Right renal pelvis (tissue), 4 donors: ENCODE measurements at regions not wholly inside any gene's neighbourhood (a gene's known extent, or its start where the extent isn't known, plus 50 kb on each side); places are given as distances from the start of the nearest gene placed in this dataset.
"Not testable (repeated sequence)": the region's sequence is repeated elsewhere in the genome, so short reads cannot be mapped to it uniquely, and the experiment has no call there.

Experiments used
- DNase-seq, 4 donors: peaks; one replicate each; pipeline ENCODE4 v3.0.0-alpha.2; 2013; ENCODE audit warnings: low read depth in 4 of 4, low spot score in 3 of 4, missing footprints in 1 of 4

DNA sequence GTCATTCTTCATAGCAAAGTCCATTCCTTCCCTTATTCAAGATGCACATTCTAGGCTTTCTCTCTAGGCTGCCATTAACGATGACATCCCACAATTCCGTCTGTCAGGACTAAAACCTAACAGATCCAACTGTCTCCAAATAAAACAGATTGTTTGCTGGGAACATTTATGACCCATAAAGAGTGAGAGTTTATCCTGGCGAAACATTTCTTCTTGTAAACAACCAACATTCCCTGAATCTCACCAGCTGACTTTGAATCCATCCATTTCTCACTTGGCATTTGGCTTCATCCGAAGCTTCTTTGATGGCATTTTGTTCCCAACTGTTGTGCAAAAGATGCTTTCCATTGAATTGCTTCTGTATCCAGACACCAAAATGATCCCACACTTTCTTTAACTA is 93.1 kb downstream of the OLIG3 start:
- no peak for DNase-seq

DNA sequence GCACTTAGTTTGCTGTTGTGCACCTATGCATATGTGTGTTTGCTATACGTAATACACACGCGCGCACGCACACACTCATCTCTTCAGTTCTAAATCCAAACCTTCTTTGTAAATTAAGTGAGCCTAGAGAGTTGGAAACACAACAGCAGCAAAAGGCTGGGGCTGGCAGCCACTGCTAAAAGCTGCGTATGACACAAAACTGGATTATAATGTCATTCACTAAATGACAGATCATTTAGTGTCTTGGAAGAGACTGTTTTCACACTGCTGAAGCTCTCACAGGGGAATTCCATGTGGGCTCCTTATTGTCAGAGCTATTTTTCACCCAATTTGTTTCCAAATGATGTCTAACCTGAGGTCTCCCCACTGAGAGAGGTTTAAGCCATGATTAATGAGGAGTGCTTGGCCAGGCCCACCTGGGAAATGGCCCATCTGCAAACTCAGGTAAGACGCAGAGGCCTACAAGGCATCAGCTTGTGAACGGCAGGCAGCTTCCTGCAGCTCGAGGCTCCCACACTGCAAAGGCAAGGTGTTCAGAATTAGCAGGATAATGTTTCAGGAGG is 94.2 kb downstream of the OLIG3 start:
- DNase-seq: no peak

DNA sequence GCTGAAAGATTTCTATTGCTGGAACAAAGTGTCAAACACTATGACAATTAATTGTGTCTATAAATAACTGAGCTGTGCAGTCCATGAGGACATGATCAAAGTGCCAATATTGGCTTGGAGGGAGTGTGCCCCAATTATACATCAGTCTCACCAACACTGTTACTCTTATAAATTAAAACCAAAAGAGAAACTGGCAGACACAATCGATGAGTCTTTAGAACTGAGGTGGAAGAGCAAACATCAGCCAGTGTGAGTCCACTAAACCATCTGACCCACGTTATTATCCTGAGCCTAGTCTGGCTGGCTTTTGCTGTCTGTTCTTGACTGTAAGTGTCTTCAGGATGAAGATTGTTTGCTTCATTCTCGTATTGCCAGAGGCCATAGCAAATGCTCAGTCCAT is 98.9 kb downstream of the OLIG3 start:
- DNase-seq: no peak

DNA sequence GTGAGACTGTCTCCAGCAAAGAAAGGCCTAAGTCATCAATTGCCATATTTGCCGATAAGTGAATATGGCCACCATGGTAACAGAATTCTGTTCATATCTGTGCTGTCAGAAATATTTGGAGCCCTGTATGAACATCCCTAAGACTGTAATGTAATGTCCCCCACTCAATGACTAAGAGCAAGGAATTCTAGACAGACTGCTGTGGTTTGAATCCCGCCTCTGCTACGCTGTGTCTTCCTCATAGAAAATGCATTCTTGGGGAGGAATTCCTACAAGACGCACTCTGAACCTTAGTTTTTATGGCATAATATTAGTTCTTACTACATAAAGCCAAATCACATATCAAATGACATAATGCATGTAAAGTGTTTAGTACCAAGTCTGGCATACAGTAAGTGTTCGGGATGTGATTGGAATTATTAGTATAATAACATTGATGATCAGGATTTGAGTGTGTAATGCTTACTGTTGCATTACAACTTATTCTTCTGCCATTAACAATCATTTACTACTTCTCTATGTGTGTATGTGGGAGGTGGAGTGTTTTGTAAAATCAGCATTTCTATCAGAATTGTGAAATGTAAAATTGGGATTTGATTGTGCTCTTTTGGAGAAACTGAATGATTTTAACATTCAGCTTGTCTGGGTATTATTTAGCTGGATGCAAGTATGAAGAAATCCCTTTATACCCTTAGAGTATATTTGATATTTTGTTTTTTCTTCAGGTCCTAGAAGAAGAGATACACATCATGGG is 103.0 kb downstream of the OLIG3 start:
- DNase-seq: no peak

DNA sequence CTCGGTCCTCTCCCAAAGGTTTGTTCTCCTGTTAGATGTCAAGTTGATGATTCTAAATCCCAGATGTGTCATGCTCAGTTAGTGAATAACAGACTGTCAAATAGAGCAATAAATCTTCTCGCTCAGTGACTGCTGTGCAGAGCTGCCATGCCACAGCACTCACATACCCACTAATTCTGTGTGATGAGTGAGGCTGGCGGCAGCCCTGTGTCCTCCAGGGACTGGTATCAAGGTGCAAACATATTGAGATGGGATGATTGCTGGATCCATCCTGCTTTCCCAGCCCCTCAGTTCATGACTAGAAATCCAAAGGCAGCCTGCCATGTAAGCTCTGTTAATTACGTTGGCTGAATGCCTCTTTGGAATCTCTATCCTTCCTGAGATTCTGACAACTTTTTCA is 103.9 kb downstream of the OLIG3 start:
- DNase-seq: no peak

DNA sequence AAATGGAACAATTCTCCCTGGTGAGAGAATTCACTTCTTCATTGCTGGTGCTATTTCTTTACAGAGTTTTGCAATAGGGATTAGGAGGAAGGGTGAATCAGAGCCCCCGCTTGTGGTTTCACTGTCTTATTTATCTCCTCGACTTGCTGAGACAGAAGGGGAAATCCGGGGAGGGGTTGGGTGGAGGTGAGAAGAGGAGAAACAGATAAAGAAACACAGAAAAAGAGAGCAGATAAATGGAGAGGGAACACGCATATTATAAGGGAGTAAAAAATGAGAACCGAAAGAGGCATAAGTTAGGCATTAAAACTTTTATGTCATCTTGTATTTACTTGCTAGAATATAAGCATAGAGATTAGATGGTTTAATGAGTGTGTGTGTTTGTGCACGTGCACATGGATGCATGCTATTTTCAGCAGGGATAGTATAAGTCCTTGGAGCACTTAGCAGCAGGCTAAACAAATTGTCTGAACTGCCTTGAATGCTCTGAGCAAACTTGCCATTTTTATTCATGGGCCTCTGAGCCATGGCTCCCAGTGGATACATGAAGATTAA is 105.0 kb downstream of the OLIG3 start:
- no peak for DNase-seq

DNA sequence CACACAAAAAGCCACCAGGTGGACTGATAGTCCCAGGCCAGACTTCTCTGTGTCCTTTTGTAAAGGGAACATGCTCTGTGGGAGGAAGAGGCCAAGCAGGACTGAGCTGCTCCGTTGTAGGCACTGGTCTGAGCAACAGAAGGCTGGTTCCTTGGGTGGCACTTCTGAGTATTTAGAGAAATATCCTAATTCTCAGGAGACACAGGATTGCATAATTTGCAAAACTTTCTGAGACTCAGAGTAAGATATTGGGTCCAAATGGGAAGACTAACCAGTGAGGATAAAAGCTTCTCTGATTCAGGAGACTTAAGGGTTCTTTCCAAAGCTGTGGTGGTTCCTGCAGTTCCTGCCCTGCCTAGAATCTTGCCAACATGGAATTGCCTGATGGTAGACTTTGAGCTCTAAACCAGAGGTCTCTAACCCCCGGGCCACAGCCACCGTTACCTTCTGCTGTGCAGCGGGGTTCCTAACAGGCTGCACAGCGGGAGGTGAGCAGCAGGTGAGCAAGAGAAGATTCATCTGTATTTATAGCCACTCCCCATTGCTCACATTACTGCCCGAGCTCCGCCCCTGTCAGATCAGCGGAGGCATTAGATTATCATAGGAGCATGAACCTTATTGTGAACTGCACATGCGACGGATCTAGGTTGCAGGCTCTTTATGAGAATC is 107.0 kb downstream of the OLIG3 start:
- DNase-seq: no peak

DNA sequence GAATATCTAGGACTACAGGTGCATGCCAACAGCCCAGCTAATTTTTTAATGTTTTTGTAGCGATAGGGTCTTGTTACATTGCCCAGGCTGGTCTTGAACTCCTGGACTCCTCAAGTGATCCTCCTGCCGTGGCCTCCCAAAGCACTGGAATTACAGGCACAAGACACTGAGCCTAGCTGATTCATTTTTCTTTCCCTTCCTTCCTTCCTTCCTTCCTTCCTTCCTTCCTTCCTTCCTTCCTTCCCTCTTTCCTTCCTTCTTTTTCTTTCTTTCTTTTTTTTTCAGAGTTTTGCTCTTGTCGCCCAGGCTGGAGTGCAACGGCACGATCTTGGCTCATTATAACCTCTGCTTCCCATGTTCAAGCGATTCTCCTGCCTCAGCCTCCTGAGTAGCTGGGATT is 110.9 kb downstream of the OLIG3 start:
- DNase-seq: not testable (repeated sequence)

DNA sequence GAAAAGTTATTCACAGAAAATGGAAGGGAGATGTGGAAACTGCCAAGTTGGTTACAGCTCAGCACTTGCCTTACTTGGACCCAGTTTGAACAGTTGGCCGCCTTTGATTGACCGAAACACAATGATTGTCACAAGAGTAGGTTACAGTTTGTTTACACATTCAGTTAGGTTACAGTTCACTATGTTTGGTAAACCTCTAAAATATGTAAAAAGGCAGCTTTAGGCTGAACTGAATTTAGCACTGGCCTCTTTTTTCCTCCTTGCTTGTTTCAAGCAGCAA is 116.2 kb downstream of the OLIG3 start:
- no peak for DNase-seq

DNA sequence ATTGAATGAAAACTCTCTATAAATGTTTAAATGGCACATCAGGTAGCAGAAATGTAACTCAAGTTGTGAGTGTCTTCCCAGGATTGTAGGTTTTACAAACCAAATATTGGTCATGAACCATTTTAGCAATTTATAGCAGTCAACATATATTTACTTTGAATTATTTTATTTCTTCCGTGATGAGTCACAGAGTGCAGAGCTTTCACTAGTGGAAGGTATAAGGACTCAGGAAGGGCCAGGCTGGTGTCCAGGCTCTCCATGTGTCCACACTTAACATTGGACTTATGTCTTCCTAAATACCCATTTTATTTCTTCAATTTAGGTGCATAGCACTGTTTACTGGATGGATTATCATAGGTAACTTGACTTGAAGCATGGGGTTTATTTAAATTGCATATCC is 120.9 kb downstream of the OLIG3 start:
- no peak for DNase-seq

DNA sequence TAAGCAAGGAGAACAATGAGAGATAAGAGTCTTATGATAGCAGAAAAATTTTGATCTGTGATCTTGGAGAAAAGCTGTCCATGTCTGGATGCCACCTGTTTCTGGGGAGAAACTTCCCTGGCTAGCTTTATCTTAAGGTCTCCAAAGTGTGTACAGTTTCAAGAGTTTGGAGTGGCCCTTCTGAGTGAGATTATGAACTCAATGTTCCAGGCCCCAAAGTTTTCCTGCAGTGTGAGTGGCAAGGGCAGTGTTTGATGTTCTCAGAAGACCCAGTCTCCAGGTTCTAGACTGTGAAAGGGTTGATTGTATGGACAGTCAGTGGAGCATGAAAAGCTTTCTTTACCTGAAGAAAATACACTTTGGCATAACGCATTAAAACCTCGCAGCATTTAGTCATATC is 121.7 kb downstream of the OLIG3 start:
- DNase-seq: no peak

DNA sequence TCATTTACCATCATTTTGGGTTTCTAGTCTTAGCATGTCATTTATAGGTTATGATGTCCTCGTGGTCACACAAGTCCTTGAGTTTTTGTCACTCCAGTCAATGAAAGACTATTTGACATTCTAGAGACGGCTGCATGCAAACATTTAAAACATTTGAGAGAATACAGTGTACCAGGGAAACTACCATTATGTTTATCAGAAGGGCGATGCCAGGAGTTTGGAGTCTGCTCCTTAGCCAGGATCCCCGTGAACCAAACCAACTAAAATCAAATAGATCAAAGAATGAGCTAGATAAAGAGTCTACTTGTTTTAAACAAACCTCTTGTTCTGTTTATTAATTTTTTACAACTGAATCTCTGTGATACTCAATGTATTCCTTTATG is 122.6 kb downstream of the OLIG3 start:
- no peak for DNase-seq

DNA sequence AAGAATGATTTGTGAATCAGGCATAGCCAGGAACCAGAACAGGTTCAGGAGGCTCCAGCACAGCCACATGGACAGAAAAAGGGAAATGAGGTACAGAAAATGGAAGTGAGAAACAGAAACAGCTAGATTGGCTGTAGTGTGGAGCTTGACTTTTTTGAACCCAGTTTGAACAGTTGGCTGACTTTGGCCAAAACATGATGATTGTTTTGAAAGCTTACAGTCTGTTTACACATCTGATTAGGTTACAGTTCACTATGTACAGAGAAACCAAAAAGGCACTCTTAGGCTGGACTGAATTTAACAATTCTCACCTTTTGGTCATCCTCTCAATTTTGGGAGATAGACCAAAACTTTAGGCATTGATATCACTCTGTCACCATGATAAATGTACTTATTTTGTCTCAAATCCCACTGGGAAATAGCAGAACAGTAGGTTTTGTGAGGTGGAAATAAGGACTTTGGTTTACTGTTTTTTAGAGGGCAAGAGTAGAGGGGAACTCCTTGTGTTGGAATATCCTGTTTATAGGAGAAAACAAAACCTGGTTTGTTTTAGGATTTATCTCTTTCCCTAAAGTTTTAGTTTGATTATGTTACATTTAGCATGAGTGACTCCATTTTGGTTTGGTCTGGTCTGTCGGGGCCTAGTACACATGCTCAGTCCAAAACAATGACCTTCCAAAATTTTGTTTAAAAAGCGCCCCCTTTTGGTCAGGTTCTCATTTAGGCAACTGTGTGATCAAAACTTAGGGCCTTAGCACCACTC is 123.1 kb downstream of the OLIG3 start:
- no peak for DNase-seq

DNA sequence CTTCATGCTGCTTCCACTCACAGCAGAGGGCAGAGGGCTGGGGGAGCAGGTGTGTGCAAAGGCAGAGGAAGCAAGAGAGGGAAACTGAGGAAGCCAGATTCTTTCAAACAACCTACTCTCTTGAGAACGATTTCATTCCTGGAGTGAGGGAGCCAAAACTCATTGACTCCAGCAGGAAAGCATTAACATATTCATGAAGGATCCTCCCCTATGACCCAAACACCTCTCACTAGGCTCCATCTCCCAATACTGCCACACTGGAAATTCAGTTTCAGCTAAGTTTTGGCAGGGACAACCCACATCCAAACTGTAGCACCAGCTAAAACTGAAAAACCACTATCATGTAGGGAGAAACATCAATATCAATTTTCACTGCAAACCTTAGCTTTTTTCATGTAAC is 125.1 kb downstream of the OLIG3 start:
- DNase-seq: no peak

DNA sequence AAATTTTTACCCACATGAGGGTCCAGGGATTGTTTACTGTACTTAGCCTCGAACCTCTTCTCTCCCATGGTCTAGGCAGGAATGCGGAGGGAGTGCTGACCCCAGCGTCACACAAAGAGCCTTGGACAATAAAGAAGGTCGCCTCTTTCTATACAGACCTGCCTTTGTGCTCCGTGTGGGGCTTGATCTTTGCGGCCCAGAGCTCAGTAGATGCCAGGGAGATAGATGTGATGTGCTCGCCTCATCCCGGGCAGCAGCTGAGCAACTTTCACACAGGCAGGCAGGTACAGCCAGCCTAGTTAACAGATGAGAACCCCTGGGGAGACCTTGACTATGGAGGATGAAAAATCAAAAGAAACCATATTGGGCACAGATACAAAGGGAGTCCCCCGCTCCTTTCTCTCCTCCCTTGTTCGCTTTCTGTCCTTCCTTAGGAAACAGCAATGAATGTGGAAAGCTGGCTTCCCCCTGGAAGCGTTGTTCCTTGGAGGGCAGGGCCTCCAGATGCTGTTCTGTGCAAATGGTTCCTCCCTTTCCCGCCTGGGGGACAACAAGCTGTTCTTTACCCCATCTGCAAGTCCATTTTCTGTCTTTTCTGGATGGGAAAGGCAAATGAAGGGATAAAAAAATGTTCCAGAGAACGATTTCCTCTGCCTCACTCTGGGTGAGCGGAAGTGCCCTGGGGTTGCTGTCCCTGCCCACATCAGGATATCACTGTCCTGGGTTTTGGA is 128.3 kb downstream of the OLIG3 start:
- no peak for DNase-seq

DNA sequence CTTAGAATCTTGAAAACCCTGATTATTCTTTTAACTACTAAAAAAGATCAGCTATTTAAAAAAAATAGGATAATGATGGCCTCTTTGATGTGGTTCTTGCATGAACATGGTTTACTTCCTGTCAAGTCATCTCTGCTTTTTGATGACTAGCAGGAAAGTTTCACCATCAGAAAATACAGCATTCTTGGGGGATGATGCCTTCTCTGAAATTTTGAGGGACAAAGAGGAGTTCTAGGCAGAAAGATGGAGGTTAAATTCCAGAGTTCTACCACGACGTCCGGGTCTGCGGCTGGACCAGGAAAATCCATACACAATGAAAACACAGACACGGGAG is 130.4 kb downstream of the OLIG3 start:
- no peak for DNase-seq

DNA sequence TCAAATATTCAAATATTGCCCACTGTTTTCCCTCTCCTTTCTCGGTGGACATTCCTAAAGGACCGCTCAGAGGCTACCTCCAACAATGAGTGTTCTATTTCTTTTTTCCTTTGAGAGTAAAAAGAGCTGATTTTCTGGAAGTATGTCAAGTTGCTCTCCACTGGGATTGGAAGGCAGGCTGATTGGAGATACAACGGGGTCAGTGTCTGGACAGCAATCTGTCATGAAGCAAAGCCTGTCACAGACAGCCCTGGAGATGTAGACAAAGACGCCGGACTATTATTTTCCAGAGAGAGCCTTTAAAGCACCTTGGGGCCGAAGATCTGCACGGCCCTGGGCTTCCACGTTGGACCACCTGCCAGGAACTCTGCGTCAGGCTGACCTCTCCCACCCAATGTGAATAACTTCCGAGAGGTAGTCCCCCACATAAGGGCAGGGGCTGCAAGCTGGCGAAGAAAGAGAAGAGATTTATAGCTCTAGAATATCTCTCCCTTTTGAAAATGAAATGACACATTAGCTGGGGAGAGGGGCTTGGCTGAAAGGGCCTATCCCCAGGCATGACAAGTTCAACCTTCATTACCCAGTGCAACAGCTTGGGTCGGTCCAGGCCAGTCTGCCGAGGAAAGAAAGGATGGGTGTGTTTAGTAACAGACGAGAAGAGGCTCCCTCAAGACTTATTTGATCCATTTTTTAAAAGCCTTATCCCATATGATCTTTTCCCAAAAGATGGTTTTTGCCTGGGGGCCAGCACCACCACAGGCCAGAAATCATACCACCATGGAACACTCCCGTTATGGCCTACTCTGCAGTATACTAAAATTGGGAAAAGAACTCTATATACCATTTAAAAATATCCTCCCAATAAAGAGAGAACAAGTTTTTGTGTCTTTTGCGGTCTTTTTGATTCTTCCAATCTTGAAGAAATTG is 131.1 kb downstream of the OLIG3 start:
- no peak for DNase-seq

DNA sequence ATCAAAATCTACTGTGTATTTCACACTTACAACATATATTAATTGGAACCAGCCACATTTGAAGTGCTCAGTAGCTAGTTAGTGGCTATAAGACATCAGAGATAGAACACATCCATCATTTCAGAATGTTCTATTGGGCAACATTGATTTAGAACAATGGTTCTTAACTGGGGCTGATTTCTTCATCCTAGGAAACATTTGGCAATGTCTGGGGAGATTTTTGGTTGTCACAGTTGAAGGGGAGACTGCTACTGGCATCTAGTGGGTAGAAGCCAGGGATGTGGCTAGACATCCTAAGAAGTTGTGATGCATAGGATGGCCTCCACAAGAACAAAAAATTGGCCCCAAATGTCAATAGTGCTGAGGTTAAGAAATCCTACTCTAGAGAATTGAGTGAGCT is 132.5 kb downstream of the OLIG3 start:
- no peak for DNase-seq

DNA sequence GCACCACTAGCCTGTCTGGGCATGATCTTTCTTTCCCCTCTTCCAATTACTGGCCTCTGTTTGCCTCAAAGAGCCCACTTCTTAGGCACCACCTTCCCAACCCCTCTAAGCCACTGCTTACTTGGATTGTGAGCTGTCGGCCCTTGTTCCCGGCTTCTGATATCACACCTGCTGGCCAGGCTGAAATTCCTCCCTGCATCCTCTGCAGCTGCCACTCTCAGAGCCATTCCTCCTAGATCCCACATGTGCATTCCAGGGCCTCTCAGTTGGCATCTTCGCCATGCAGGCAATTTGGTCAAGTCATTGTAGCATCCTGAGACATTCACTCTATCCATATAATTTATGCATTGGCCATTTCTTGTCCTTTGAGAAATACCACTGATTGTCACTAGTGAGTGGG is 135.9 kb downstream of the OLIG3 start:
- DNase-seq: no peak

DNA sequence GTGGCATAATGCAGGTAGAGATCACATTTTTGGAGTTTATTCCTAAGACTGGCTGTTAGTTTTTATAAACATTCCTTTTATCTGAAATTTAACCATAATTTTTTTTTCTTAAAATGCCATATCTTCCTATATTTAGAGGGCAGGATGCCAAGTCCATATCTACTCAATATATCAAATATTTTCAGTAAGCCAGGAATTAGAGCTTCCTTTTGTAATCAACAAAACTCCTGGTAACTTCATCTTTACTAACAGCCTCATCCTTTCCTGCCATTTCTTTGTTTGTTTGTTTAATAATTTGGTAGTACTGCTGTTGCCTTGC is 136.3 kb downstream of the OLIG3 start:
- DNase-seq: no peak
